ENCODE measurements at regions not wholly inside any gene's neighbourhood (a gene's known extent, or its start where the extent isn't known, plus 50 kb on each side); places are given as distances from the start of the nearest gene placed in this dataset.

GRCh38 chr5:133831491-133832224 is 136.8 kb downstream of the C5orf15 start:
- no peak overlapping the region for H3K27ac ChIP-seq (ENCODE audit: control insufficient read depth, insufficient read depth, low read length)
- no peak overlapping the region for H3K9ac ChIP-seq (ENCODE audit: control insufficient read depth, extremely low read depth, insufficient read depth, low read length)
- H3K36me3 ChIP-seq (ENCODE audit: control insufficient read depth in 2 of 2, extremely low read depth in 1 of 2, insufficient read depth in 2 of 2, low read length in 2 of 2): no peaks in the 10 kb centered on the region
- H3K9me1 ChIP-seq (ENCODE audit: control insufficient read depth, extremely low read depth, insufficient read depth, low read length): no peaks in the 10 kb centered on the region
- H3K4me3 ChIP-seq (ENCODE audit: control insufficient read depth in 2 of 3, extremely low read depth in 1 of 3, insufficient read depth in 2 of 3, low read depth in 1 of 3, low read length in 3 of 3): peak overlapping the region in 1 of 3 experiments; percentile 23
- dilution Hi-C loops (cut with MboI; ENCODE audit: extremely low pct_ligation_motif_present, low sequenced_read_pairs): no loop called here
- peak; percentile 68 for DNase-seq (ENCODE audit: low read depth, low spot score)
- no peaks in the 10 kb centered on the region for H3K79me2 ChIP-seq (ENCODE audit: control insufficient read depth, insufficient read depth, low read length)
- FAIRE-seq: peak; percentile 88
- no peaks in the 10 kb centered on the region for H3K9me3 ChIP-seq (ENCODE audit: control insufficient read depth, low read depth, low read length)
- peak overlapping the region; percentile 57 for H3K4me2 ChIP-seq (ENCODE audit: control insufficient read depth, extremely low read depth, insufficient read depth, low read depth, low read length)
- H4K20me1 ChIP-seq (ENCODE audit: control insufficient read depth, extremely low read depth, insufficient read depth, low read length): no peaks in the 10 kb centered on the region
- no peak overlapping the region for H2AFZ ChIP-seq (ENCODE audit: control insufficient read depth, low read length)
- H3K27me3 ChIP-seq (ENCODE audit: control insufficient read depth, extremely low read depth, insufficient read depth, low read length): peaks cover 4% of the 10 kb centered on the region
- H3K4me1 ChIP-seq (ENCODE audit: control insufficient read depth, extremely low read depth, insufficient read depth, low read length): peaks cover 17% of the 10 kb centered on the region
- TF ChIP-seq EZH2 (IDR thresholded peaks at IDR 0.05; ENCODE audit: low read length) (no peak), CTCF (optimal IDR thresholded peaks at IDR 0.05 in 1 of 3, IDR thresholded peaks at IDR 0.05 in 1 of 3, conservative IDR thresholded peaks at IDR 0.05 in 1 of 3; ENCODE audit: extremely low read depth in 1 of 3, insufficient read depth in 2 of 3, low read length in 3 of 3) (no peak)

GRCh38 chr5:133830911-133831310 is 137.5 kb downstream of the C5orf15 start:
- Histone ChIP-seq H3K4me2 (ENCODE audit: control insufficient read depth, extremely low read depth, insufficient read depth, low read depth, low read length) (no peak overlapping the region), H3K9me1 (ENCODE audit: control insufficient read depth, extremely low read depth, insufficient read depth, low read length) (no peaks in the 10 kb centered on the region), H3K4me3 (ENCODE audit: control insufficient read depth in 2 of 3, extremely low read depth in 1 of 3, insufficient read depth in 2 of 3, low read depth in 1 of 3, low read length in 3 of 3) (no peak overlapping the region), H2AFZ (ENCODE audit: control insufficient read depth, low read length) (no peak overlapping the region), H3K9me3 (ENCODE audit: control insufficient read depth, low read depth, low read length) (no peaks in the 10 kb centered on the region), H3K36me3 (ENCODE audit: control insufficient read depth in 2 of 2, extremely low read depth in 1 of 2, insufficient read depth in 2 of 2, low read length in 2 of 2) (no peaks in the 10 kb centered on the region), H3K27me3 (ENCODE audit: control insufficient read depth, extremely low read depth, insufficient read depth, low read length) (peaks cover 4% of the 10 kb centered on the region), H3K27ac (ENCODE audit: control insufficient read depth, insufficient read depth, low read length) (no peak overlapping the region), H3K4me1 (ENCODE audit: control insufficient read depth, extremely low read depth, insufficient read depth, low read length) (peaks cover 17% of the 10 kb centered on the region), H3K79me2 (ENCODE audit: control insufficient read depth, insufficient read depth, low read length) (no peaks in the 10 kb centered on the region), H3K9ac (ENCODE audit: control insufficient read depth, extremely low read depth, insufficient read depth, low read length) (no peak overlapping the region), H4K20me1 (ENCODE audit: control insufficient read depth, extremely low read depth, insufficient read depth, low read length) (no peaks in the 10 kb centered on the region)
- FAIRE-seq (no peak), DNase-seq (ENCODE audit: low read depth, low spot score) (no peak)
- dilution Hi-C loops (cut with MboI; ENCODE audit: extremely low pct_ligation_motif_present, low sequenced_read_pairs): no loop called here
- TF ChIP-seq CTCF (optimal IDR thresholded peaks at IDR 0.05 in 1 of 3, IDR thresholded peaks at IDR 0.05 in 1 of 3, conservative IDR thresholded peaks at IDR 0.05 in 1 of 3; ENCODE audit: extremely low read depth in 1 of 3, insufficient read depth in 2 of 3, low read length in 3 of 3) (no peak), EZH2 (IDR thresholded peaks at IDR 0.05; ENCODE audit: low read length) (no peak)
